Dermis microvascular lymphatic vessel endothelial cell (primary cell): ENCODE measurements at regions not wholly inside any gene's neighbourhood (a gene's known extent, or its start where the extent isn't known, plus 50 kb on each side); places are given as distances from the start of the nearest gene placed in this dataset.
"Not testable (repeated sequence)": the region's sequence is repeated elsewhere in the genome, so short reads cannot be mapped to it uniquely, and the experiment has no call there.

Source experiments
- DNase-seq, 2 donors: peaks; one replicate each; pipeline versions ENCODE4 v3.0.0 to v3.0.0-alpha.2; 2010; ENCODE audit warnings: low read depth in 2 of 2

DNA sequence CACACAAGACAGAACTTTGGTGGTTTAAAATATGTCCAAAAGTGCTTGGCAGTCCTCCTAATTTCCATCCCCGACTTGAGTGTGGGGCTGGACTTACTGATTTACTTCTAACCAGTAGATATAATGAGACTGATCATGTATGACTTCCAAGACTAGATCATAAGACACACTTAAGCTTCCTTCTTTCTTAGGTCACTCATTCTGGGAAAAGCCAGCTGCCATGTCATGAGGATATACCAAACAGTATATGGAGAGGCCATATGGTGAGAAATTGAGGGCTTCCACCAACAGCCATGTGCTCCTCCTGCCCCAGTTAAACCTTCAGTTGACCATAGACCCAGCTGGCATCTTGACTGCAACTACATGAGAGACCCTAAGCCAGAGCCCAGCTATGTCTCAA is 282.8 kb upstream of the PROK2 start:
- no peak for DNase-seq

DNA sequence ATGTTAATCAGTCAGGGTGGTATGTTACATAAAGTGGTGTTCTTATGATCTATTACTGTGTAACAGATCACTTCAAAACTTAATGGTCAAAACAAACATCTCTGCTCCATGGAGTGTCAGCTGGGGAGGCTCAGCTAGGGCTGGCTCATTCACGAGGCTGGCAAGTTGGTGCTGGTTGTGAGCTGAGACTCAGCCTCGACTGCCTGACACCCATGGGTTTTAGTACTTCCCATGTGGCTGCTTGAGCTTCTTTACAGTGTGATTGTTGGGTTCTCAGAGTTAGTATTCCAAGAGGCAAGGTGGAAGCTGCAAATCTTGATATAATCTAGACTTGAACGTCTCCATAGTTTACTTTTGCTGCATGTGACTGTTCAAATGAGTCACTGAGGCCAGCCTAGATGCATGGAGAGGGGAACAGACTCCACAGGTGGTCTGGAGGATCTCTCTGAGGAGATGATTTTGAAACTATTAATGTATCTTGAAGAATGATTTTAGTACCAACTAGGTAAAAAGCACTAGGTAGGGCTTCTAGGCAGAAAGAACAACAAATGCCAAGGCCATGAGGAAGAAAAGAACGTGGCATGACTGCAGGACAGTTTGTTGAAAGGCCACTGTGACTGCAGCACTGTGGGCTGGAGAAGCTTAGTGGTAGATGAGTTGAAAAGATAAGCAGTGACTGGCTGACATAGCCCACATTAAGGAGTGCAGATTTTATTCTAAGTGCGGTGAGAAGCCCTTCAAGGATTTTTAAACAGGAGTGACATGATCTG is 281.1 kb upstream of the PROK2 start:
- DNase-seq, result no peak

DNA sequence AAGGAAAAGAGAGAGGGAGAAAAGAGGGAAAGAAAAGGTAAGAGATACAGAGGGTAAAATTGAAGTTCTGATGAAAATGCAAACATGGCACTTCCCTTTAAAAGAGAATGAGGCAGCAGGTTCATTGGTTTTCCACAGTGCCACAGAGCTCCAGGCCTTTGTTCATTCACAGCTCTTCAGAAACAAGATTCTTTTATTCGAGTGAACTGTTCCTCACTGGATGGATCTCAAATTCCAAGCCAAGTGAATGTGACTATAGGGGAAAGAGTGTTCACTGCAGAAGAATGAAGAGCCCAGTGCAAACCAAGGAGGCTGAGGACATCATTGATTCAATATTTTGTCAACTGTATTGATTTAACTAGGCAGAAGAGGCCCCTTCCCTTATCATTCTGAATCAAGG is 280.3 kb upstream of the PROK2 start:
- DNase-seq, result no peak

DNA sequence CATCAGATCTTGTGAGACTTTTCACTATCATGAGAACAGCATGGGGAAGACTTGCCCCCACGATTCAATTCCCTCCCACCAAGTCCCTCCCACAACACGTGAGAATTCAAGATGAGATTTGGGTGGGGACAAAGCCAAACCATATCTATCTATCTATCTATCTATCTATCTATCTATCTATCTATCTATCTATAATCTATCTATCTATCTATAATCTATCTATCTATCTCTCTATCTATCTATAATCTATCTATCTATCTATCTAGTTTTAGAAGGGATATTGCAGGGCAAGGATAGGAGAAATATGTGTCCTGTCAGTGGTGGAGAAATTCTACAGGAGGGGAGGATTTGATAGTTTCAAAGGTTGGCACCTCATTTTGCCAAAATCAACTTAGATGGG is 279.8 kb upstream of the PROK2 start:
- not testable (repeated sequence) for DNase-seq

- DNase-seq, result no peak
Observed at GRCh38 chr3:72062017-72062416, 277.1 kb upstream of the PROK2 start.

DNA sequence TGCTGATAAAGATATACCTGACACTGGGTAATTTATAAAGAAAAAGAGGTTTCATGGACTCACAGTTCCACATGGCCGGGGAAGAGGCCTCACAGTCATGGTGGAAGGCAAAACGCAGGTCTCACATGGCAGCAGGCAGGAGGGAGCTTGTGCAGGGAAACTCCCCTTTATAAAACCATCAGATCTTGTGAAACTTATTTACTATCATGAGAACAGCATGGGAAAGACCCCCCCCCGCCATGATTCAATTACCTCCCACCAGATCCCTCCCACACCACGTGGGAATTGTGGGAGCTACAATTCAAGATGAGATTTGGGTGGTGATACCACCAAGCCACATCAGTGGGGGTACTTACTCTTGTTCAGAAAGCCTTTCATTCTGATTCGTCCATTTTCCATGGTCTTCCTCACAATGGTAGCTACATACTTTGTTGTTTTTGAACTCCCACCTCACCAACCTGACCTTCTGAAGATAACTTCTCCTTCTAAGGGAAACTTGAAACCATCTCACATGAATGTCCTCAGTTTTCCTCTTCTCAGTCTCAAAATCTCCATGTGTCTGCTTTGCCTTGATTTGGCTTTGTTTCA is 275.6 kb upstream of the PROK2 start:
- no peak for DNase-seq

DNA sequence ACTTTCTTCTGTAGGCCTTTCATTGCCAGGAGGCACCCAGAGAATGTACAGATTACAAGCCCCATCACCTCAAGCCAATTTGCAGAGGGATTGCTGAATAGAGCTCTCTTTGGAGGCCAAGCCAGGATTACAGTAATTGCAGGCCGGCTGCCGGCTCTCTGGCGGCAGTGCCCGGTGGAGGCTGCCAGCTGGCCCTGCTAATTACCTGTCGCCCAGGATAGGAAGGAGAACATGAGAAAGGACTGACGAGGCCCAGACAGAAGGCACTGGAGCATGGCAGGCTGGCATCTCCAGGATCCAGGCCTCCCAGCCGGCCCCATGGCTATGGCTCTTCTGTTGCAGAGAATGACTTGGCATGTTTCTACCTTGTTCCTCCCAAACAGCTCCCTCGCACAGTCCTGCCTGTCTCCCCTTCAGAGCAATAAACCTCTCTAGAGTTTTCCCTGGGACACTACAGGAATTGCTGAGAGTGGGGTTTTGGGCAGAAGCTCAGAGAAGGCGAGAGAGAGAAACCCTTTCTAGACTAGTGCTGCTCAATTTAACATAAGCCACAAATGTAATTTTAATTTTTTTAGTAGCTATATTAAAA is 273.6 kb upstream of the PROK2 start:
- no peak for DNase-seq

- DNase-seq, result no peak
Observed at GRCh38 chr3:72055436-72055835, 270.5 kb upstream of the PROK2 start.

DNA sequence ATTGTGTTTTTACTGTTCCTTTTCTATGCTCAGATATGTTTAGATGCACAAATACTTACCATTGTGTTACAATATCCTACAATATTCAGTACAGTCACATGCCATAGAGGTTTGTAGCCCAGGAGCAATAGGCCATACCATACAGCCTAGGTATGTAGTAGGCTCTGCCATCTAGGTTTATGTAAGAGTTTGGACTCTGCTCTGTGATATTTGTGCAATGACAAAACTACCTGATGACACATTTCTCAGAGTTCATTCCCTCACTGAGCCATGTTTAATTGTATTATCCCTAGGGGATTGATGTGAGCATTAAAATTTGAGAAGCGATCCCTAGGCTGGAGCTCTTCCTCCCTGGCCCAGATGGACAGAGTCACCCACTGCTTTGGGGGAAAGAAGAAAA is 270.0 kb upstream of the PROK2 start:
- DNase-seq, result no peak

DNA sequence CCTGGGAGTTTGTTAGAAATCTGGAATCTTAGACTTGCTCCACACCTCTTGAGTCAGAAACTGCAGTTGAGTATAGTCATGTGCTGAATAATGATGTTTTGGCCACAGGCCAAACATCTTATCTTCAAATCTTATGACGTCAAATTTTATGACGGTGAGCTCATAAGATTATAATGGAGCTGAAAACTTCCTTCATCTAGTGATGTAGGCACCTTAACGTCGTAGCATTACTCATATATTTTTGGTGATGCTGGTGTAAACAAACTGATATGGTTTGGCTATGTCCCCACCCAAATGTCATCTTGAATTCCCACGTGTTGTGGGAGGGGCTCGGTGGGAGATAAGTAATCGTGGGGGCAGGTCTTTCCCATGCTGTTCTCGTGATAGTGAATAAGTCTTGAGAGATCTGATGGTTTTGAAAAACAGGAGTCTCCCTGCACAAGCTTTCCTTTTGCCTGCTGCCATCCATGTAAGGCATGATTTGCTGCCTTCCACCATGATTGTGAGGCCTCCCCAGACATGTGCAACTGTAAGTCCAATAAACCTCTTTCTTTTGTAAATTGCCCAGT is 268.0 kb upstream of the PROK2 start:
- no peak for DNase-seq

DNA sequence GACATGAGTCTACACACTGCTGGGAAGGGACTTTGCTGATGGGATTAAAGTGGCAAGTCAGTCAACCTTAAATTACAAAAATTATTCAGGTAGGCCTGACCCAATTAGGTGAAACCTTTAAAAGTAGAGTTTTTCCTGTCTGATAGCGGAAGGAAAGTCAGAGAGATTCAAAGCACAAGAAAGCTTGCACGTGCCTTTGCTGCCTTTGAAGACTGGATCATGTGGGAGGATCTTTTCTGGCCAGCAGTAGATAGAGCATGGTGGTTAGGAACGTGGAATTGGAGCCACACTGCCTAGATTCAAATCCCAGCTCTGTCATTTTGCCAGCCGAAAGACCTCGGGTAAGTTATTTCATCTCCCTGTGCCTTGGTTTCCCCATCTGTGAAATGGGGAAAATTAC is 265.8 kb upstream of the PROK2 start:
- DNase-seq, result no peak

DNA sequence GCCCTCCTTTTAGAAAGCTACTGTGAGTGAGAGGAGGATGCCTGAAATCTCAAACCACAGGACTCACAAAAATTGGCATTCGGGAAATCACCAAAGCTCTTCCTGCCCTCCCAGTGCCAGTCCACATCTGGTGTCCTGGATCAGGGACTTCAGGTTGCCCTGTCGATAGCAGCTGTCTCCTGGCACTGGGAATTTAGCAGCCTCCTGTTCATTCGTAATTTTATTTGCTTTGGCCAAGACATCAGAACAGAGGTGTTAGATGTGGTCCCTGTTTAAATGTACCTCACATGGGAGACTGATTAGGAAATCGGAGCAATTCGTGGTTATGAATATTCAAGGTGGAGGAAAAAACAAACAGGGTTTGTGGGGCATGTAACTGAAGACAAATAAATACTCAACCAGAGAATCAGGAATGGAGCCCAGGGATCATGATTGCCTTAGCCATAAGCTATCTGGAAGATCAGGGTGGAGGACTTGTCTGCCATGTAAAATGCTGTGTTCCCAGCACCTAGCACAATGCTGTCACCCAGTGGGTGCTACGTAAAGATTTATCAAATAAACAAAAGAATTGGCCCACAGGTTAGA is 265.2 kb upstream of the PROK2 start:
- no peak for DNase-seq

DNA sequence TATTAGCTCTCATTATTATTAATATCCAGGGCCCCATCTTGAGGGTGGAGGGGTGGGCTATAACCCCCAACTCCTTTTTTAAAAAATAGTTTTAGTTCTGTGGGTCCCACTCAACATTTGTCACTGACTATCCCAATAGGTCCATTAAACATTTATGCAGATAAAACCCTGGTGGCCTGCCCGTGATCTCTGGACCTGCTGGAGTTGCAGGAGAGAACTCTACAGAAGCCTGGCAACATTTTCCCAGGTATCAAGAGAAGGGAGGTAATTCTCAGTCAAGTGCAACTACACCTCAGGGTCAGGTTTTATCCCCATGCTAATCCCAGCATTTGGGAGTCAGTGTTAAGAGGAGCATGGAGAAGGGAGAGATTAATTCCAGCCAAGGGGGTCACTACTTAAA is 264.4 kb upstream of the PROK2 start:
- DNase-seq, result no peak

DNA sequence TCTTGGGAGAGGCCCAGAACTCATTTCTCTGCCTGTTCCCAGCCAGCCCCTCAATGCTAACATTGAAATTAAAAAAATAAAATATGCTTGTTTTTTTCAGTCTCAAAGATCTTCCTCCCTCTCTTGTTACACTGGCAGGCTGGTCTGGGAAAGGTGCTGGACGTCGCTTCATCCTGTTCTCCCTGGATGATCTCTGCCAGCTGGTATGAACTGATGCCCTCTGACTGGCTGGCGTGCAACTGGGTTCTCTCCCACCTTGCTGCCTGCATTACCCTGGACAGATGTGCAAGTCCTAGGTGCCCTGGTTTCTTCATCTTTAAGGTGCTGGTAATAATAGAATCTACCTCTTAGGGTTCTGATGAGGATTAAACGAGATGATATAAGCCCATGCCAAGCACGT is 263.9 kb upstream of the PROK2 start:
- DNase-seq, result no peak

DNA sequence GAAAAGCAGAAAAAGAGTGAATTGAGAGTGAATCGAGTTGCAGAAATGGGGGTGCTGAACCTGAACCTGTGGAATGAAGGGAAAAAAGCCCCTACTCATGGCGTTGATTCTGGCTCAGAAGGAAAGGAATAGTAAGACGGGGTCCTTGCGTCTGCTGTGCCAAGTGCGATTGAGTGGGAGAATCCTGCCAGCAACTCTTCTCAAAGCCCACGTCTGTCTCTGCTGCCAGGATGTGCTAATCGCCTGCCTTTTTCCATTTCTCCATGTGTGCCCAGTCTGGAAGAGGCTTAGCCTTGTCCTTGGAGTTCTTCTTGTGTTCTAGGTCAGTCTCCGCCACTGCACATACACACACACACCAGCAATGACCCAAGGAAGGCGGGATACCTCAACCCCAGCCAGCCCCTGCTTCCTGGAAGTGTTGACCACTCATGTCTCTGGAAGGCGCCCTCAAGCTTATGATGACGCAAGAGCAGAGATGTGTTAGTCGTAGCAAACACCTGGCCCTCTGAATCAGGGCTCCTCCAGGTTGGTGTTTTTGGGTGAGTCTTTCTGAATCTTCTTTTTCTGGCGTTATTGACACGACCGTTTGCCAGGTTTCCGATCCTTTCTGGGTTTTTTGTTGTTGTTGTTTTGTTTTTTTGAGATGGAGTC is 262.4 kb upstream of the PROK2 start:
- no peak for DNase-seq

GRCh38 chr3:72044231-72044855 is 259.4 kb upstream of the PROK2 start:
- DNase-seq, result peak; percentile 13 to 18

DNA sequence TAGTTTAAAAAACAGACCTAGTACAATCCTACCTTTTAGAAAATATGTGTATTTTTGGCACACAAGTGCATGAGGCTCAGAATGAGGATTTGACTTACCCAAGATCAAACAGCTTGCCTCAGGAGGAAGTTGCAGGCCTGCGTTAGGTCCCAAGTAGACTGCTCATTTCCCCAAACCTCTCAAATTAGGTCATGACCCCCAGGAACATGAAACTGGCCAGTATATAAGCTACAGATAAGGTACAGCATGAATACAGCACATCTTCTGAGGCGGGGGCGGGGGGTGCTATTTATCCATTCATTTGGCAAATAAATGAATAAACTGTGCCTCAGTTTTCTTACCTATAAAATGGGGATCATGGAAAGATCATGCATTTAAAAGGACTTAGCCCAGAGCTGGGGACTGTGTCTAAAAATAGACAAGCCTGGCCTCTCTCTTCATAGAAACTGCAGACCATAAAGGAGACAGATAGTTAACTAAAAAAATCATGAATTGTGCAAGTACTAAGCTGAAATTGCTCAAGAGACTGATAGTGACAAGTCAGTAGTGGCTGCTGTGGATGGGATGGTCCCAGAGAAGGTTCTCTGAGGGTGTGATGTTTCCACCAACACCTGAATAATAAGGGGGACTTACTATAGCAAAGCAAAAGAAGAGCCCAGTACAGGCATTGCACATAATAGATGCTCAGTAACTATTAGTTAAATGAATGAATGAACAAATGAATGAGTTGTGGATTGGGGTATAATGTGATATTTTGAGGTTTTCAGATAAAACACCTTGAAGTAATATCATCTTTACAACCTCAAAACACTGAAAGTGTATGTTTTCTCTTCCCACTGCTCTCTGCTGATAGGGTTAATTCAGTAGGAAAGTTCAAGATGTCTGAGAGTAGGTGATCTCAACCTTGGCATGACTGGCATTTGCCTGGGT is 258.5 kb upstream of the PROK2 start:
- no peak for DNase-seq

DNA sequence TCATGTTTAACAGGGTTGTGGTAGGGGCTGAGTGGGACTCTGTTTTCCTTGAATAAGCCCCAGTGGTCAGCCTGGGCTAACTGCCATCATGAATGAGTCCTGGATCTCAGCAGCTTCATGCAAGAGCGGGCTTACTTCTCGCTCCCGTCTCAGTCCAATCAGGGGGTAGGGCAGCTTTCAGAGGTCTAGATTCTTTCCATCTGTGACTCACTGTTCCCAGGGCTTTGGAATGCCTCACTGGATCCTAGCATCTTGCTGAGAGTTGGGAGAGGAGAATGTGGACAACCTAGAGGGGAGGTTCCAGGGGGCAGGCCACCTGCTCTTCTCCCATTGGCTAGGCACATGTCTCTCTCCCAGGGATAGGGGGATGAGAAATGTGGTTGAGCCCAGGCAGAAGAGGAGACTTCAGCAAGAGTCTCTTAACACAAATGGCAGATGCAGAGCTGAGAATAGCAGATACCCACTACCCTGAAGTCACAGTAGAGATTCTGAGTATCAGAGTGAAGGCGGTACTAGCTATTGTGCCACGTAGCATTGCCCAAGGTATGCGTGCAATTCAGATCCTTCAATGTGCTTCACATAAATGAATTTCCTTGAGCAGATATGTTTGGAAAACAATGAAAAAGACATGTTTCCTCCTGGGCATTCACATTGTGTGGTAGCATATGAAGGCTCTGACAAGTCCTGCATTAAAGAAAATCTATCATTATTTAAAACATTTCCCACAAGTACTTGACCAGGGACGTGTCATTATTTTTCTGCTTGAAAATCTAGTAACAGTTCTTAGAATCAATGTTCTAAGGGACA is 257.7 kb upstream of the PROK2 start:
- DNase-seq, result no peak

GRCh38 chr3:72041511-72041910 is 256.6 kb upstream of the PROK2 start:
- DNase-seq, result no peak

DNA sequence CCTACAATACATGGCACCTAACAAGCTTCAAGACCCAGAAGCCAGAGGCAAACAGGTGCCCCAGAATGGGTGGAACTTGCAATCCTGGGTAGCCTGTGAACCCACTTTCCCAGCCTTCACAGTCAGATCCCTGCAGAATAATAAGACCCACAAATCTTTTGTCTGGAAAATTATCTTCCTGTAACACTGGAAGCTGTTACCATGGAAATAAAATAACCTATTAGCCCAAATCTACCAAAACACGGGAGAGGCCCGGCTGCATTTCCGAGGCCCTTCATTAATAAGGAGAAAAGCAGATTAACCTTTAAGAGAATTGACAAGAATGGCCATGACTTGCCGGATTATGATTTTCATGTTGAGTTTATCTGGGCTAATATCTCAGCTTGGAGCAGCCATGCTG is 256.1 kb upstream of the PROK2 start:
- no peak for DNase-seq
